H4 (cell line): ENCODE measurements at regions not wholly inside any gene's neighbourhood (a gene's known extent, or its start where the extent isn't known, plus 50 kb on each side); places are given as distances from the start of the nearest gene placed in this dataset.

Source experiments
- DNase-seq: peaks from one replicate; pipeline ENCODE4 v3.0.0-alpha.2; 2015; ENCODE audit warnings: low spot score

DNA sequence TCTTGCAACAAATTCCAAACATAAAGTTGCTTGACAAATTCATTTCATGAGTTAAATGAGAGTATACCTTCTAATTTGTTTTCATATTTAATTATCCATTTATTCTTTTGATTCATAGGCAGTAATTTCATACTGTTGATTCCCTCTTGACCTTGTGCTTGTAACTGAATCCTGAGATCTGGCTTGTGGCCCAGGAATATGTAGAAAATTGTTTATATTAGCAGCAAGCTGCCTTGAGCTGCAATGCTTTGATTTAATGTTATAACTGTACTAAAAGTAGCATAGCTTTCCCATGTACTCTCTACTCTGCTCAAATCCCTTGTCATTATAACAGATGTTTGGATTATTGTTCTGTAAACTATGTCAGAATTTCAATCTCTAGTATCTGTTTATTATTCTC lies 780.7 kb downstream of the NR2F1-AS1 start:
- peak; percentile 47 for DNase-seq

DNA sequence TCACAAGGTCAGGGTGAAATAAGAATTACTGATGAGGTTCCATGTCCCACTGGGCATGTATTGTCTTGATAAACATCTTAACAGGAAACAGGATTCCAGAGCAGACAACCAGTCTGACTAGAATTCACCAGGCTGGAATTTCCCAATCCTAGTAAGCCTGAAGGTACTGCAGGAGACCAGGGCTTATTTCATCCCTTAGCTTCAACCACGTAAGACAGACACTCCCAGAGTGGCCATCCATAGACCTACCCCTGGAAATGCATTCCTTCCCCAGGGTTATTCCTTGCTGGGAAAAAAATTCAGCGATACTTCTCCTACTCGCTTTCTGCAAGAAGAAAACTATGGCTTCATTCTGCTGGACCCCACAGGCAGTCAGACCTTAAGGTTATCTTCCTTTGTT lies 785.4 kb downstream of the NR2F1-AS1 start:
- DNase-seq: no peak

DNA sequence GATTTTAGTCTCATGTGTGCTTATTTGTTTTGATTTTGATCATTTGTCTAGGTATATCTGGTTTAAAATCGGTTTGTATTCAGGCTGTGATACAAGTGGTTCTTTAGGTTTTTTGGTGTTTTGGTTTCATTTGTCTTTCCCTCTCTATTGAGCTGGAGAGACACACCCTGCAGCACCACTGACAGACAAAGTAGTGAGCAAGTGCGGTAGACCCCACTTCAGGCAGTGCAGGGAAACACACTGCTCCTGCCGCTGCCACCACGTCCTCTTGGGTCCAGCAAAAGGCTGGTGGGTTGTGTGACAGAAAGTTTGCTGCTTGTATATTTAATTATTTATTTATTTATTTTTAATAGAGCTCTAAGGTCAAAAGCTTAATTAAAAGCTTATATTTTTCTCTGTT lies 801.0 kb downstream of the NR2F1-AS1 start:
- no peak for DNase-seq

GRCh38 chr5:92779536-92779935 lies 801.5 kb downstream of the NR2F1-AS1 start:
- DNase-seq: no peak

DNA sequence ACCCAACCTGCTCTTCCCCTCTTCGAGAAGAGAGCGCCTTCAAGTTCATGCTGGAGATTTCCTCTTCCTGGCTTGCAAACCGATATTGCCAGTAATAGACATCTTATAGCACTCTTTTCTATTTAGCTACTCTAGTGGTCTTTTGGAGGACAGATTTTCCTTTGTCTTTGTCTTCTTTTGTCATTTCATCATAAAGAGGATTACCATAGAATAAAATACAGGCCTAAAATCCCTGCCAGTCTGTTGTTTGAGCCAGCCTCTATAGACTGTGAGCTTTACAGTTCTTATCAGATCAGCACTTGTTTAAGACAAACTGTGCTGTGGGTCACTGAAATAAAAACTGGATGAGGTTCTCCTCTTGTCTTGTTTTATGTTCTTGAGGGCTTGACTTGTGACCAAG lies 802.8 kb downstream of the NR2F1-AS1 start:
- DNase-seq: no peak

- DNase-seq: no peak
Measured at GRCh38 chr5:92777421-92777820, 803.6 kb downstream of the NR2F1-AS1 start.

GRCh38 chr5:92775711-92776615 lies 805.1 kb downstream of the NR2F1-AS1 start:
- no peak for DNase-seq

DNA sequence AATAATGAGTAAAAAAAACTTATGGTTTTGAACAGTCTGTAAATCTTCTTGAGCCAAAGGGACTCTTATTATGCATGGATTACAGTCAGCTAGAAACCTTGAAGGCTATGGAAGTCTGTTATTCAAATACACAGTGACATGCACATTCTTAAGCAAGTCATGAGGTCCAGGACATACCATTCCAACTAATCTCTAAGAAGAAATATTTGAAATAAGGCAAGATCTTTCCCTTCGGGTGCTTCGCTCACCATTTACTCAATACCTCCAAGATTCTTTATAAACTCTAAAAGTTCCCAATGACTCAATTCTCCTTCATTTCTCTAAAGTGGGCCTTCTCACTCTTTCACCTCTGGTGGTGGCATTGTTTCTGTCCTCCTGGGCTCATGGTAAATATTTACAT lies 811.0 kb downstream of the NR2F1-AS1 start:
- DNase-seq: peak; percentile 33

DNA sequence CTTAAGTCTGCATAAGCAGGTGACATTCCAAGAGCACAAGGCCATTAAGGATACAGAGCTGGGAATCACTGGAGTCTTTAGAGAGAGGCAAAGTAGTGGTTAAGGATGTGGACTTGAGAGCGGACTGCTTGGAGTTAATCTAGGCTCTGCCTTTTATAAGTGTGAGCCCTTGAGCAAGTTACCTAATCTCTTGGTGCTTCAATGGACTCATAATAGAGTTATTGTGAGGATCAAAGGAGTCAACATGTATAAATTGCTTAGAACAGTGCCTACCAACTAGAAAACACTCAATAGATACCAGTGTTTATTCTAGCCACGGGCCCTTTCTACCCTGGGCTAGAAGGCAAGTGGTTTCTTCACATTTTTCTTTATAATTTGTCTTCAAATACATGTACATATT lies 819.4 kb downstream of the NR2F1-AS1 start:
- no peak for DNase-seq

DNA sequence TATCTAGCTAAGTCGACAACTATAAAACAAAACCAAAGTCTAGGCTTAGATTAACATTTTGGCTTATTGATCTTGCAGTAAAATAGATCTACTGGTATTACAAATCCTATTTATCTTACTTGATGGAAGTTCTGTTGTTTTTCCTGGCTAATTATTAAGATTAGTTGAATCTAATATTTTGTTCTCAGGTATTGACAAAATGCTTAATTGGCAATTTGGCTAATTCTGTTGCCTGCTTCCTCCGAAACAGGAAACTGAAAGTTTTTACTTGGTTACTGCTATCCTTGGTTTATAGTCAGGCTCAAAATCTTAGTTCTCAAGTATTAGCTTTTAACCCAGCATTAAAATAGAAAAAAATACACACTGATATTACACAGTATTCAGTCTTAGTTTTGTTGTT lies 820.5 kb downstream of the NR2F1-AS1 start:
- no peak for DNase-seq

- no peak for DNase-seq
Measured at GRCh38 chr5:92758552-92758951, 822.5 kb downstream of the NR2F1-AS1 start.

DNA sequence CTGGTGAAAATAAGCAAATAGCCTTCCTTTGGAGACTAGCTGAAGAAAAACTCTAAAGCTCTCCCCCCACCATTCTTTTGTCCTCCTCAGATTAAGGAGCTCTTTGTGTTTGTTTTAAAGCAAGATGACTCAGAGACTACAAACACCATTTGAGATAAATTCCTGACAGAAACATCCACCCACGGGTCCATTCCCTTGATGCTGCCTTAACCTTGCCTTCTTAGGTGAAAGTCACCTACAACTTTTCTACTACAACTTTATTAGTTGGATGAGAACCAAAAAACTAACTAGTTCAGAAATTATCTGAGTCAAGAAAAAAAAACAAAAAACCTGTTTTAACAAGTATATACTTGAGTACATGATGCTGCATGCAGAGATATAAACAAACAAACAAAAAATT lies 831.1 kb downstream of the NR2F1-AS1 start:
- peak; percentile 42 for DNase-seq

- DNase-seq: no peak
Measured at GRCh38 chr5:92748072-92748676, 832.8 kb downstream of the NR2F1-AS1 start.

- DNase-seq: no peak
Measured at GRCh38 chr5:92741906-92742305, 839.1 kb downstream of the NR2F1-AS1 start.

DNA sequence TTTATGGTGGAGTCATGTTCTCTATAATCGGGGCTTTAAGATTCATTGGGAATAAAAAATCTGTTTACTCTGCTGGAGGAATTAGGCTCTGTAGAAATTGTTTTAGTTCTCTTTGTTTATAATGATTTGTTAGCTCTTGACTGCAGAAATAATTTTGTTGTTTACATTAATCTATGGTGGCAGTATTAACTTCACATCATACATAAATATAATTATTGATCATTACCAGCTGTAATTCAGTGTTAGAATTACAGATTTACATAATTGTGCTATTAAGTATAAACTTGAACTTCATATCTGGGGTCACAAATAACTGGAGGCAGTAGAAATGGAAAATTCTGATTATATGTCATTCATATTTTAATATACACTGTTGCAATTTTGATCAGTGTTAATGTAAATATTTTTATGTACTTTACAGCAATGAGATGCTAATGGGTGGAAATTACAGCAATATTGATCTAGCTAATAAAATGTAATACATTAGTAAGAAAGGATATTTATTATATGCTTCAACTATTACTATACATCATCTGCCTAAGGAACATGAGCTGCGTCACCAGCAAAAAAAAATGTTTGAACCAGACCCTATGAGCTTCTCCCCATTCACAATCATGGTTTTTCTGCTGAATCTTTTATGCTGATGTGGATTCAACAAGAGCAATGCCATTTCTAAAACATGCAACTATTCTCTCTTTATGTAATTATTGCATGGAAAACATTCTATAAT lies 846.6 kb downstream of the NR2F1-AS1 start:
- DNase-seq: no peak

DNA sequence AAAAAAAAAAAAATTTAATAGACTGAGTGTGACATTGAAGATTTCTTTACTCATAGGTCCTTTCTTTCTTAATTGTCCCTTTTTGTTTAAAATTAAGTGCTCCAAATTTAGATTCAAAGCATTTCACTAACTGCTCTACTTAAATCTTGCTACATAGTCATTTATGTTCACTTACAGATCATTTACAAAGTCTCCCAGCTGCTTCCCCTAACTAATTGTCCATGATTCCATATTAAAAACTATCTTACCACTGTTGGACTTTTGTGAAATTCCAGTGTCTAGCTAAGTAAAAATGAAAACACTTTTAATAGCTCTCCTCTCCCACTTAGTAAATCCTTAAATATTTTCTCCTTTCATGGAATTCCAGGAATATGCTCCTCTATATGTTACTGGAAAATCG lies 850.5 kb downstream of the NR2F1-AS1 start:
- DNase-seq: no peak

- DNase-seq: no peak
Measured at GRCh38 chr5:92729088-92729487, 851.9 kb downstream of the NR2F1-AS1 start.

DNA sequence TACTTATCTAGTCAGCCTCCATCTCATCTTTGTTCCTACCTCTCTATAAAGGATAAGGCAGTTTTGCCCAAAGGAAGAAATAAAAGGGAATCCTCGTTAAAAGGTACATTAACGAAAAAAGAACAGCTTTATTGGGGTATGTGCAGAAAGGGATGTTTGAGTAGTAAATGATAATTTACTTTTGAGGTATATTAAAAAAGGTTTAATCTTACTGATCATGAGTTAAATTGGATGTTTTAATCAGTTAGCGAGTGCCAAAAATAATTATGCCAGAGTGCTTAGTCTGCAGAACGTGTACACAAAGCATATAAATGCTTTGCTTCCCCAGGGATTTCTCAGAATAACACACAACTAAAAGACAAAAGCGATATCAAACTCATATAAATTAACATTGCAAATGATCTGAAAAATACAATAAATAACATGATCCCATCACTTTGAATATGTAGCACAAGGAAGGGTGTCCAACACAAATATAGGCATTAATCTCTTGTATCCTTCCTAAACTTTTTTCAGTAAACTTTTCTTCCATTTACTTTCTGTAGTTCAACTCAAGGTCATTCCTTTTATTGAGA lies 865.0 kb downstream of the NR2F1-AS1 start:
- no peak for DNase-seq

DNA sequence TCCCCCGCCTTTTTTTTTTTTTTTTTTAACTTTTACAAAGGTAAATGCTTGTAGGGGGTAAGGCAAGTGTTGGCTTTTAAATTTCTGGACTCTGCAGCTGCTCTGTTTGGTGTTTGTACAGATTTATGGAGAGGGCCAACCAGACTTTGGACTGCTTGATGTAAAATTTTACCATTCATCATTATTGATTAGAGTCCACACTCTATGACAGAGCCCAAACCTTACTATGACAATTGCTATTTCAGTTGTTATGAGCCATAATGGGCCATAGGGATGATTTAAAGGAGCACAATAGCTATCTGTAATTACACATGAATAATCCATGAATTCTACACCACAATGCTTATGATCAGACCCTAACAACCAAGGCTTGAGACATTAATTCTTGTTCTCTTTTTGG lies 867.2 kb downstream of the NR2F1-AS1 start:
- DNase-seq: no peak

DNA sequence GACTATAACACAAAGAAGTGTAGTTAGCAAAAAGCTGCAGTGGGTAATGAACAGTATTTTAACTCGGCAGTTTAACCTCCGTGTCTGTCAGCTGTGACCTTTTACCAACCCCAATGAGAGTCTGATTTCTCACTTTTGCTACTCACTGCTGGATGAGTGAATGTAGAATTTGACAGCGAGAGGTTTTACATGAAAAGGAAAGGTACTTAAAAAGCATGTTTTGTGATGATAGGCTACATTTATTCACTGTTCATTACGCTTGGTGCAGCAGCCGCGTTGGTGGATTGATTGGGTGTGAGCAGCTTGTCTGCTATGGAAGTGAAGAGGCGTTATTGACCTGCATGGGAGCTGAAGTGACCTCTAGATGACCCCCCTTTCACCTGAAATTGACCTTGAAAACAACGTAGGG lies 867.7 kb downstream of the NR2F1-AS1 start:
- DNase-seq: no peak

DNA sequence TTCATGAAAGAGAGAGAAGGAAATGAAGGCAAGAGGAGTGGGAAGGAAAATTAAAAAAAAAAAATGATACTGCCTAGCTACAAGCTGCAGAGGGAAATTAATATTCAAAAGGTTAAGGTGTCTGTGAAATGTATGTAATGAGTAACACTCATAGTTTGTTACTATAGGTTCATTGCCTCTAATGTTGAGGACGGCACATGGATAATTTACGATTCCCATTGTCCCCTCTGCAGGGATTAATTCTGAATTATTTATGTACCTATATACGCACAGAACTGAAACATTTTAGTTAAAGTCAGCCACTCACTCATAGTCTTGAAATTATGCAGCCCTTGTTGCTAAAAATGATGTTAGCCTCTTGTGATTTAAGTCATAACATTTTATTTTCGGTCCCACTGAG lies 869.1 kb downstream of the NR2F1-AS1 start:
- no peak for DNase-seq

- DNase-seq: no peak
Measured at GRCh38 chr5:92704590-92704989, 876.4 kb downstream of the NR2F1-AS1 start.
